ENCODE measurements at regions not wholly inside any gene's neighbourhood (a gene's known extent, or its start where the extent isn't known, plus 50 kb on each side); places are given as distances from the start of the nearest gene placed in this dataset.

DNA sequence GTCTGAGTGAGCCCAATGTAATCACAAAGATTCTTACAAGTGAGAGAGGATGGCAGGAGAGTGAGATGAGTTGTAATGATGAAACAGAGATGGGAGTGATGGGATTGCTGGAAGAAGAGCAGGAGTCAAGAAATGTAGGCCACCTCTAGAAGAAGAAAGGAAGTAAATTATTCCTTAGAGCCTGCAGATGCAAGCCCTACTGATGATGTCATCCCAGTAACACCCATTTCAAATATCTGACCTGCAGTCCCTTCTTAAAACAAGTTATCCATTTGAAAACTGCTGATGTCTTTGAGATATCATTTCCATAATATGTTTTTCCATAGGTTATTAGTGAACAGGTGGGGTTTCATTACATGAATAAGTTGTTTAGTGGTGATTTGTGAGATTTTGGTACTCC is 888.0 kb upstream of the SLC39A10 start:
- no peak for DNase-seq (ENCODE audit: low read depth)

GRCh38 chr2:194765723-194766122 is 891.3 kb upstream of the SLC39A10 start:
- no peak for DNase-seq (ENCODE audit: low read depth)

DNA sequence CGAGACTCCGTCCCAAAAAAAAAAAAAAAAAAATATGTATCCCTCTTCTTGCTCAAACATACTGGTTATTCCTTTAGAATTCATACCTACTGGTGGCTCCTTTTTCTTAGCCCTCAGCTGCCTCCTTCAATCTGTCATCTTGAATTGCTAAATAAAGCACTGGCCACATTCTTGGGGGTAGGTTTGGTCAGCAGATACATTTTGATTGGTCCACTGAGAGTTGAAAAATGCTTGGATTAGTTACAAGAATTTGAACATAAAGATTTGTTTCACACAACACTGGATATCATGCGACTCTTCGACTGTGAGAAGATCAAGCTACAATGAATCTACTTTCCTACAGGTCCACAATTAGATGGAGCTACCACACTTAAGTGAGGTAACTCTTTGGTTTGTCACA is 906.1 kb upstream of the SLC39A10 start:
- no peak for DNase-seq (ENCODE audit: low read depth)

- DNase-seq (ENCODE audit: low read depth): no peak
These were observed 911.4 kb upstream of the SLC39A10 start for GRCh38 chr2:194745557-194746146.

GRCh38 chr2:194742706-194743105 is 914.3 kb upstream of the SLC39A10 start:
- DNase-seq (ENCODE audit: low read depth): no peak

DNA sequence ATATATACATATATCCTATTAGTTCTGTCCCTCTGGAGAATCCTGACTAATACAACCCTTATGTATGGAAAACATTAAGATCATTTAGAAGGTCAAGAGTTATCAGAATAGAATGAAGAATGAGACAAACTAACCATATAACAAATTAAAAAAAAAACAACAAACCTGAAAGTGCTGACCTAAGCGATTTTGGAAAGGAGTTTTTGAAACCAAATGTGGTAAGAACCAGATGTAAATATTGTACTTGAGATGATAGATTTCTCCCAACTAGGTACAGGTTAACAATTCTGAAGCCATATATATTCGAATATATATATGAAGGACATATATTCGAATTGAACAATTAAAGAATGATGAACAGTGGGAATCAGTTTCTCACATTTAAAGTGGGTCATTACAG is 917.8 kb upstream of the SLC39A10 start:
- DNase-seq (ENCODE audit: low read depth): no peak

- no peak for DNase-seq (ENCODE audit: low read depth)
These were observed 921.0 kb upstream of the SLC39A10 start for GRCh38 chr2:194735837-194736542.

DNA sequence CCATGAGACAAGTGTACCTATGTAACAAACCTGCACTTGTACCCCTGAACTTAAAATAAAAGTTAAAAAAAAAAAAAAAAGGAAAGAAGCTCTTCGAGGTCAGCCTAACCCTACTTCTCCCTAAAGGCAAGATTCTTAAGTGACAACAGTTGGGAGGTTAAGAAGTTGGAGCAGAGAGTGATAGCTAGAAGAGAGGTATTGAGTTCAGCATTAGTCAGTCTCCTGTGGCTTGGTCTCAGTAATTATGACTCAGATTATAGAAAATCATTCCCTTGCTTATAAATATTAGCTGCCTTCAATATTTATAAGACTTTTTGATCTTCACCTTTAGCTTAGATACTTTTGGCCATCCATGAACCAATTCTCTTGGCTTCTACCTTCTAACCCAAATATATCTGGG is 926.8 kb upstream of the SLC39A10 start:
- no peak for DNase-seq (ENCODE audit: low read depth)

DNA sequence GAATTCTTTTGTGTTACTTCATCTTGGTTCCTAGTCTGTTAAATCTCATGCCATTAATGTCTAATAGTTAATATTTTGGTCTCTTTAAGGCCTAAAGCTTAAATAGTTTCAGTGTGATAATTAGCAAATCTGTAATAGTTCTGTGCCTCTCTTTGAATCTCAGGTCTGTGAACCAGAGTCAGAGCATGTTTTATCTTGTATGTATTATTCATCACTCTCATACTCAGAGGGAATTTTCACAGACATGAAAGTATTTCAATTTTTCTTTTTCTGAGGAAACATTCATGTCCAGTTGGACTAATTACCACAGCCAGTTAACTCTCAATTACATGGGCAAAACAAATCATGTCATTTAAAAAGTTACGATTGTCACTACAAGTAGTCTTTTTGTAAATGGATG is 931.9 kb upstream of the SLC39A10 start:
- DNase-seq (ENCODE audit: low read depth): no peak

- DNase-seq (ENCODE audit: low read depth): no peak
These were observed 933.6 kb upstream of the SLC39A10 start for GRCh38 chr2:194723446-194723845.

GRCh38 chr2:194721227-194721626 is 935.8 kb upstream of the SLC39A10 start:
- DNase-seq (ENCODE audit: low read depth): no peak

GRCh38 chr2:194720462-194720861 is 936.6 kb upstream of the SLC39A10 start:
- no peak for DNase-seq (ENCODE audit: low read depth)

DNA sequence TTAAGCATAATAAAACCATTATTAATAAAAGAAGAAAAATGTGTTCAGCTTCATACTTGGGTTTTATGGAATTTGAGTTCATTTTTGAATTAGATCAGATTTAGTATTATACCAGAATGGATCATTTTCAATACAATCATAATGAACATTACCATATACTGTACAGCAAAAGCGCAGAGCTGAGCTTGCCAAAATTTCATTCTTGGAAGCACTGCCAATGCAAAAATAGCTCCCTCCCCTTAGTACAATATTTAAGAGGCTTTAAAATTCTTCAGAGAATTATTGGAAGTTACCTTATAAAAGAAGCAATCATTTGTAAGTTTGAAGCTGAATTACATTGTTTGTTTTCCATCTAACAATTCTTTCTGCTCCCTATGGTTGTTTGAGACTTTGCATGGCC is 938.1 kb upstream of the SLC39A10 start:
- DNase-seq (ENCODE audit: low read depth): no peak

GRCh38 chr2:194714541-194714940 is 942.5 kb upstream of the SLC39A10 start:
- DNase-seq (ENCODE audit: low read depth): no peak

GRCh38 chr2:194709840-194710239 is 947.2 kb upstream of the SLC39A10 start:
- no peak for DNase-seq (ENCODE audit: low read depth)

- DNase-seq (ENCODE audit: low read depth): no peak
These were observed 950.8 kb upstream of the SLC39A10 start for GRCh38 chr2:194706179-194706578.

DNA sequence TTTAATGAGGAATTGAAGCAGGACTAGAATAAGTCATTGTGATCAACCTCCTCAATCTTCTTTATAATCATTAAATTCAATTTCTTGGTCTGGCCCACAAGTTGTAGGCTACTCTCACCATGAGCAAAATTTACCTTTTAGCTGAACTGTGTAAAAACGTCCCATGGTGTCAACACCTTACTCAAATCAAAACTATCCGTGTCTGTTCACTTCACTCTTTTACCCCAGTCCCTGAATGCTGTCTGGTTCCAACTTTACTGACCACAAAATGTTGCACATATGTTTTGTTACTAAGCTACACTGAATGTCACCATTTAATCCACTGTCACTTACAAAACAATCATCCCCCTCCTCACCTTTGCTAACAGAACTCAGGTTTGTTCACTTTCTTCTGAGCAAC is 951.6 kb upstream of the SLC39A10 start:
- no peak for DNase-seq (ENCODE audit: low read depth)

GRCh38 chr2:194700726-194701125 is 956.3 kb upstream of the SLC39A10 start:
- DNase-seq (ENCODE audit: low read depth): no peak

GRCh38 chr2:194700116-194700515 is 956.9 kb upstream of the SLC39A10 start:
- DNase-seq (ENCODE audit: low read depth): no peak

- no peak for DNase-seq (ENCODE audit: low read depth)
These were observed 959.0 kb upstream of the SLC39A10 start for GRCh38 chr2:194698012-194698411.

DNA sequence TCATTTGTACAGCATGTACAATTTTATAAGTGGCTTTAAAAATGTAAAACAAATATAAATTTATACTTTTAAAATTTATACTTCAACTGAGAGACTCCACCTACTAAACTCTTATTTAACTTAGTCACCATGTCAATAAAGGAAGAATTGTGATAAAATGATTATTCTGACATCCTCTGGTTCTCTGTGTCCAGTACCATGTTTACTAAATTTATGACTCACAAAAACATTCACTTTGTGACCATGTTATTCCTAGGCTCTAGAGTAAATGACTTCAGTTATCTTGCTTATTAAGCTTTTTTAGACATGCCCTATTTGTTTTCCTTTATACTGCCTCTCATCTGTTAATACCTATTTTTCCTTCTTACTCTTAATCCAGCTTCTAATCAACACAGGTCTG is 959.6 kb upstream of the SLC39A10 start:
- DNase-seq (ENCODE audit: low read depth): no peak

GRCh38 chr2:194696690-194697089 is 960.3 kb upstream of the SLC39A10 start:
- no peak for DNase-seq (ENCODE audit: low read depth)

DNA sequence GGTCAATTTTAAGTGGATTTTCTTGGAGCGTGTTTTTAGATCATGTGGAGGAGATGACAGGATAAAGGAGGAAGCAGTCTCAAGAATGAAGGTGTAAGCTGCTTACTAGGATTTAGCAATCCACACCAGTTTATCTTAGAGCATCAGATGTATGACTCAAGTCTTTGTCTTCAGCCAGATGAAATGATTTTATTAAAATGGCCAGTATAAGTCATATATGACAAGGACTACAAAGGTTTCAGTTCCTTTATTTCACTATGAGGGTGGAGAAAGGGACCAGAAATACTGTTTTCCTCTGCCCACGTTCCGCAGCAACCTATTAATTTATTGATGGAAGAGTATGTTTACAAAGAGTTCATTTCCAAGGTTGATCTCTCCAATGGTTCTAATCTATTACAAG is 970.5 kb upstream of the SLC39A10 start:
- DNase-seq (ENCODE audit: low read depth): no peak

GRCh38 chr2:194674043-194674442 is 983.0 kb upstream of the SLC39A10 start:
- no peak for DNase-seq (ENCODE audit: low read depth)

Data from activated T-cell treated with anti-CD3 and anti-CD28 coated beads for 24 hours (primary cell).